GM19372 (cell line): ENCODE measurements at regions not wholly inside any gene's neighbourhood (a gene's known extent, or its start where the extent isn't known, plus 50 kb on each side); places are given as distances from the start of the nearest gene placed in this dataset.
"Not testable (repeated sequence)": the region's sequence is repeated elsewhere in the genome, so short reads cannot be mapped to it uniquely, and the experiment has no call there.

ENCODE experiments used
- ATAC-seq: cut with Tn5 transposase; IDR thresholded peaks from one replicate; pipeline ENCODE4 v1.9.1; 2021; ENCODE audit warnings: mild to moderate bottlenecking, low read depth, moderate library complexity; ENCODE audit not compliant: unreplicated experiment

DNA sequence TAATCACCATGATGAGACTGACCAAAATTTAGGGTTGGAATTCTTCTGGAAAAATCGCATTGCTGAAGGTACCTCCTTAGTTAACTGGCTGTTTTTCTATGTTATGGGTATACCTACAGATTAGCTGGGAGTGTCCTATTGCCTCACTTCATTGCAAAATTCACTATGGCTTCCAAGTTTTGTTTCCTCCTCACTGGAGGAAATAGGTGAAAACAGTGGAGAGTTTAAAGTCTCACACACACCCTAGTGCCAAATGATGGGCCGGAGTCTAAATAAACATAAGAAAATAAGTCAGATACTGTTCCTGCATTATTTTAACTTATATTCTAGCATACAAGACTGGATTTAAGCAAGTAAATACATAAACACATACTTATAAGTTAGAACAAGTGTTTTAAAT is 98.2 kb downstream of the AHR start:
- no peak for ATAC-seq

DNA sequence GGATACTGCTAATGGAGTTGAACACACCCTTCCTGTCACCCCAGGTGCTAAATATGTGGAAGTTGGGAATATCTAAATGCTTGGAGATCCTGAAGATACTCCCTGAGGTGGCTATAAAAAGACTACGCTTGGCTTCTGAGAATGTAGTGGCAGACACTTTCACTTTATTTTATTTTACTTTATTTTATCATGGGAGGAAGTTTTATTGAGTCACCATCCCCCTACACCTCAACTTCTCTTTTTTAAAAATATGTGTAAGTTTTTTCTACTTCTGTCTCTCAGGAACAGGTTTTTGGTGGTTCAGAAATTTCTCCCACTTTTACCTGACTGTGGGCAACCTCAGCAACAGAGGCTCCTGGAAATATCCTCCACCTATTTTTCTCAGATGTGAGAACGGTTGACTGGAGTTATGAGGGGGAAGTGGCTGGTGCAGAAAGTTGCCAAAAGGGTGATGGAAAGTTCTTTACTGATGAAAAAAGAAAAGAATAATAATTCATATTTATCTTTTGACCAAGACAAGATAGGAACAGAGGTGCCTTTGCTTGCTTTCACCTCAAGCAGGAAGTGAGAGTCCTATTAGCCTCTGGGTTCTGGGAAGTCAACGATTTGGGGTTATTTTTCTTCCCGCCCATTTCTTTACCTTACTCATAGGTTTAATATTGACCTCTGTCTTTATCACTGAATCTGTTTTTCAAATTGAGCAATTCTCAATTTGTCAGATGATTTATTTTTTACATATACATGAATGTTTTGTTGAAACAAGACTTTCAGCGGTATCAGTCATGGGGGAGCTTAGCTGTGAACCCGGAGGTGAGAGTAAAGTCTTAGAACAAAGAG is 103.6 kb downstream of the AHR start:
- ATAC-seq: peak; percentile 53

DNA sequence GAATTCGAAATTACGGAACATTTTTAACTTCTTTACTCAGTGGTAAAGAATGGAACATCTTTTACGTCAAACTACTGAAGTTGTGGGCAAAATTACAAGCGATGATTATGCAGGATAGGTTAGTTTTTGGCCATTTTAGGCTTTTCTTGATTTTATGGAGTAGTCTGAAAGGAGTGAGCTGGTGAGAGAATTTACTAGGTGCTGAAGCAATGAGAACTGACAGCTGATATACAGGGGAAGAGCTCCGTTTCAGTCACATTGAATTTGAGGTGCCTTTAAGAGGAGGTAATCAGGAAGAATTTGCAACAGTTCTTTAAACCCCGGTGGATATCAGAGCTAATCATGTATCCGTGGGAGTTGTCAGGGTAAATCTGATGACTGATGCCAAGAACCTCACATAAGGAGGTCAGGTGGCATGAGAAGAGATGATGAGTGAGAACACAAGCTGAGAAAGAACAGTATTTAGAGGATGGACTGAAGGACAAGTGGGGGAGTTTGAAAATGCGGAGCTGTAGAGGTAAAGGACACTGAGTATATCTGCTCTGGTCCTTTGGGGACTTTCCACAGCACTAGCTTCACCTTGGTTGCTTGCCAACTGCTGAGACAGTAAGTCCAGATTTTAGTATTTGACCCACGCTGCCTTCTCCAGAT is 104.3 kb downstream of the AHR start:
- peak; percentile 67 for ATAC-seq

DNA sequence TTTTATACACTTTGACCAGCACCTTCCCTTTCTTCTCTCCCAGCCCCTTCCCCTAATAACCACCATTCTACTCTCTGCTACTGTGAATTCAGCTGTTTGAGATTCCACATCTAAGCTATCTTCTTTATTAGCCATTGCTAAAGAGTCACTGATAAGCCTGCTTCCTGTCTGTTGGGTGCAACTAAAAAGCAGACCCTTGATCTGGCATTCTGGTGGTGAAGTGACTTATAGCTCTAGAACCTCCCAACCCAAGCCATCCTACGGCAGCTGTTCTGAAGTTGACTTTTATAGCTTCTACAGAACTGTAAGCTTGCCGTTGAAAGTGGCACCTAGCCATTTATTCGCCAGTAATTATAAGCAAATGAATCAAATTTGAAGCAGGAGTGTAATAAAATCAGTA is 105.6 kb downstream of the AHR start:
- no peak for ATAC-seq

DNA sequence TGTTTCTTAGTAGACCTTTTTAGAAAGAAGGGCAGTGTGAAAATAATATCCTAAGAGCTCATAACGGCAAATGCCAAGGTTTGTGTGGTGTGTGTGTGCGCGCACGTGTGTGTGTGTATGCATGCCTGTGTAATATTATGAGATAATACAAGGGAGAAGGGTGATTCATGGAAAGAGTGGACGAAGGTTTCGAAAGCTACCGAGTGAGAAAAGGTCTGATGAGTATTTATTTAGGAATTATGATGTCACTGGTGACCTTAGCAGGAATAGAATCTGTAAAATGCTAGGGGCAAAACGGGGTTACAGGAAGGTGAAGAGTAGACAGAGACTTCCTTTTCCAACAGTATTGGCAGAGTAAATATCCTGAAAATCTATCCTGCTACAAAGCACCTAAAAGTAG is 107.3 kb downstream of the AHR start:
- ATAC-seq: no peak

DNA sequence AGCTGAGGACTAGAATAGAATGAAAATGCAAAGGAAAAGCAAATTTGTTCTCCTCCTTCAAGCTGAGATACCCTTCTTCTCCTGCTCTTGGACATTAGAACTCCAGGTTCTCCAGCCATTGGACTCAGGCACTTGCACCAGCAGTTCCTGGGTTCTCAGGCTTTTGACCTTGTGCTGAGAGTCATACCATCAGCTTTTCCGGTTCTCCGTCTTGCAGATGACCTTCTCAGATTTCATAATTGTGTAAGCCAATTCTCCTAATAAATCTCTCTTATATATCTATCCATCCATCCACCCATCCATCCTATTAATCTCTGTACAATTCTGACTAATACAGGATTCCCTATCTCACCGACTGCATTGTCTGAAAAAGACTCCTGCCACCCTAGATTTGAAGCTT is 108.3 kb downstream of the AHR start:
- no peak for ATAC-seq

DNA sequence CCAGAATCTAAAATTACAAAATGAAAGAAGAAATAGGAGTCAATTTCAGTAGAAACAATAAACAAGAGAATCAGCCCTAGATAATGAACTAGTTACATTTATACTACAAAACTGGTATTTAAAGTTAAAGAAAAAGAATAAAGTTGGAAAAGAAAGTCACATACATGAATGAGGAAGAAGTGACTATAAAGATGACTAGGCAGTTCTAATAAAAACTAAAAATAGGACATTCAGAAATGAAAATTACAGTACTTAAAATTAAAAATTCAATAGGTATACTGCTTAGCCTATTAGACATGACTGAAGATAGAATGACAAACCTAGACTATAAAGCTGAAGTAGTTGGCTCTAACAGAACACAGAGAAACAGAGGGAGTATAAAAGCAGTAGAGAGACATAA is 108.8 kb downstream of the AHR start:
- no peak for ATAC-seq

DNA sequence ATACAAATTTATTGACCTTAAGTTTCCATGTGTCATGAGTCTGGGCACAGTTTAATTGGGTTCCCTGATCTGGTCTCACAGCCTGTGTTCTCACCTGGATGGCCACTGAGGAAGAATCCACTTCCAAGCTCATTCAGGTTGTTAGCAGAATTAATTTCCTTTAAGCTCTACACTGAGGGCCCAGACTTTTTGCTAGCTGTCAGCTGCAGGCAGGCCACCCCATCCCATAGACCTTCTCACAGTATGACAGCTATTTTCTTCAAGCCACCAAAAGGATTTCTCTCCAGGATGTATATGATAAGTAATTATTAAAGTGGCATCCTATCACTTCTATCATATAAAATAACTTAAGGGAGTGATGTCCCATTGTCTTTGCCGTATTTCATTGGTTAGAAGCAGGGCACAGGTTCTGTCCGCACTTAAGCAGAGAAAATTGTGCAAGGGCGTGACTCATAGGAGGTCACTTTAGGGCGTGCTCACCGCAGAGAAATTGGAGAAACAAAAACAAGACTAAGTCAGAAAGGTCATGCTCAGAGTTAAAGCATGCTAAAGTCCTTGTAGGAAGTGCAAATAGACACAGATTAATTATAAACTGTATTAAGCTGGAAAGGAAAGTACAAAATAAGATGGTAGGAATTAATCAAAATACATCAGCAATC is 109.9 kb downstream of the AHR start:
- ATAC-seq: no peak

DNA sequence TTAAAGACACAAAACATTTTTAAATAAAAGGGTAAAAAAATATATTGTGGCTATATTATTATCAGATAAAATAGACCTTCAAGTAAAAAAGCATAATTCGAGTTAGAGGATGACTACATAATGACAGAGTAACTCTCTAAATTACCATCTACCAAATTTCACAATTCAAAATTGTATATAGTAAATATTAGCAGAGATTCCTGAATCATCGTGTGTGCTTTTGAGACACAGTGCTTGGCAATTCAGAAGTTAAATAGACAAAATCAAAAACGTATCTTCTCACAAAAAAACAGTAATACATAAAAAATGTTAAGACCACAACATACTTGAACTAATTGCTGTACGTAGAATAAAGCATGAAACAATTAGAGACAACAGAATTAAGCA is 110.4 kb downstream of the AHR start:
- no peak for ATAC-seq

DNA sequence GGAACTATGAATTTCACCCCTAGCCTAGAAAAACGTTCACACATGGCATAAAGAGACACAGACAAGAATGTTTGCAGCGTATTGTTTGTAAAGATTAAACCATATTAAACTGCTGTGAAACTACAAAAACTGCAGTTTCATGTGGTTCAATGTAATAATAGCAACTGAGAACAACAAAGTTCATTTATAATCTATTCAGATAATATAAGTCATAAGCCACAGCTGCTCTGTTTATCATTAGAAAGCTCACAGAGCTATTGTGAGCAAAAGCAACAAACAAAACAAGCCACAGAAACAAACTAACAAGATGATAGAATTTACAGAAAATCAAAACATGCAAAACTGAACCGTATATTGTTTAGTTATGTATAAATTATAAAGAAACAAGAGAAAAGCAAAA is 113.5 kb downstream of the AHR start:
- ATAC-seq: peak; percentile 94

DNA sequence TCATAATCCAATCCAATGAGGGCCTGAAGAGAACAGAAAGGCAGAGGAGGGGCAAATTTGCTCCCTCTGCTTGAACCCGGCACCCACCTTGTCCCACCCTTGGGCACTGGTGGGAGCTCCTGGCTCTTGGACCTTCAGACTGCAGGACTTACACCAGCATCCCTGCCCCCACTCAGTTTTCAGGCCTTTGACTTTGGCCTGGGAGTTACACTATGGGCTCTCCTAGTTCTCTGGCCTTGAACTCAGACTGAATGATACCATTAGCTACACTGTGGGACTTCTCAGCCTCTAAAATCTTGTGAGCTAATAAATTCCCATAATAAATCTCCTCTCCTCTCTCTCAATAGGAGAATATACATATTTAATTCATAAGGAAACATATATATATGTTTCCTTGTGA is 114.4 kb downstream of the AHR start:
- ATAC-seq: no peak

DNA sequence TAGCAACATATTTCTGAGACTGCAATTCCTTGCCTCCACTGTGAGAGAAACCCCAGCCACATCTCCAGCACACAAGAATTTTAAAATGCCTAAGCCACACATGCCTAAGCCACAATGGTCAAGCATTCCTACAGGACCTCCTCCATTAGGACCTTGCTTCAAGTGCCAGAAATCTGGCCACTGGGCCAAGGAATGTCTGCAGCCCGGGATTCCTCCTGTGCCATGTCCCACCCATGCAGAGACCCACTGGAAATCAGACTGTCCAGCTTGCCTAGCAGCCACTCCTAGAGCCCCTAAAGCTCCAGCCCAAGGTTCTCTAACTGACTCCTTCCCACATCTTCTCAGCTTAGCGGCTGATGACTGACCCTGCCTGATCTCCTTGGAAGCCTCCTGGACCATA is 117.5 kb downstream of the AHR start:
- no peak for ATAC-seq

DNA sequence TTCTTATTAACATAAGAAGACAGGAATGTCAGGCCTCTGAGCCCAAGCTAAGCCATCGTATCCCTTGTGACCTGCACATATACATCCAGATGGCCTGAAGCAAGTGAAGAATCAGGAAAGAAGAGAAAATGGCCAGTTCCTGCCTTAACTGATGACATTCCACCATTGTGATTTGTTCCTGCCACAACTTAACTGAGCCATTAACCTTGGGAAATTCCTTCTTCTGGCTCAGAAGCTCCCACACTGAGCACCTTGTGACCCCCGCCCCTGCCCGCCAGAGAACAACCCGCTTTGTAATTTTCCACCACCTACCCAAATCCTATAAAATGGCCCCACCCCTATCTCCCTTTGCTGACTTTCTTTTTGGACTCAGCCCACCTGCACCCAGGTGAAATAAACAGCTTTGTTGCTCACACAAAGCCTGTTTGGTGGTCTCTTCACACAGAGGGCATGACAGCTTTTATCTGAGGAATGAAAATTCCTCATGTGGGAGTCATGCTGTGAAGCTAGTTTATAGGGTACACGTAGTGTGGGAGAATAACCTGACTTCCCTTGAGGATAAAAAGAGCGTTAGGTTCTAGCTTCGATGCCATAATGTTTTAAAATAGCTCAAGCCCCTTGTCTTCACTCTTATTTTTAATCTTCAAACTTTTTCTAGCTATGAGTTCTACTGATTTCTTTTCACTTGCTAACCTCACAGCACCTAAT is 122.0 kb downstream of the AHR start:
- ATAC-seq: not testable (repeated sequence)

DNA sequence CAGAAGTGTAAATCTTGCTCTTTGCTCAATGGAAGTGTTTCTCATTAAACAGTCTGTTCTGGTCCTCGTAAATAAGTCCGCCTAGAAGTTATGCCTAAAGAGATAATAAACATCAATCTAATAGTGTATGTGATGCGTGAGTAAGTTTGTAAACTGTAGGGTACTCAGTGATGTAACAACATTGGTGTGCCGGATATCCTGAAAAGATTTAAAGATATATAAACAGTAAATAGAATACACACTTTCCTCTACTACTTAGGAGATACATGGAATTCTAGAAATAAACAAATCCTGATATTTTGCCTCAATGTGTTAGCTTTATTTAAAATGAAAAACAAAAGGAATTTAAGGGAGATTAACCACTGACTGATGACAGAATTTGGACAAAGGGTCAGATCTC is 123.5 kb downstream of the AHR start:
- ATAC-seq: no peak

DNA sequence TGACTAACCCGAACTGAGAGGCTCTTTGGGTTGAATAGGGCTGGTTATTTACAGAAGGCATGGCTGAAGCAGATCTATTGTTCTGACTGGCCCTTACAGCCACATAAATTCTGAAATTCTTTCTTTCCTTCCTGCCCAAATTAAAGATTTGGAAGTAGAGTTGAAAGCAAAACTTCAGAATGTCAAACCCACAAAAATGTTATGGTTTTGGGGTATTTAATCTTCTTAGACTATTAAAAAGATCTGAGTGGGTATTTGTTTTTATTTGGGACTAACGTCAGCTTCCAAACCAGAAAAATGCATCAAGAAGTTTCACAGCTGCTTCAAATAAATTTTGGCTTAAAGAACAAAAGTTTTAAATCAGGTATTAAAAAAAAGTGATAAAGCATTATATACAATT is 124.5 kb downstream of the AHR start:
- ATAC-seq: no peak

DNA sequence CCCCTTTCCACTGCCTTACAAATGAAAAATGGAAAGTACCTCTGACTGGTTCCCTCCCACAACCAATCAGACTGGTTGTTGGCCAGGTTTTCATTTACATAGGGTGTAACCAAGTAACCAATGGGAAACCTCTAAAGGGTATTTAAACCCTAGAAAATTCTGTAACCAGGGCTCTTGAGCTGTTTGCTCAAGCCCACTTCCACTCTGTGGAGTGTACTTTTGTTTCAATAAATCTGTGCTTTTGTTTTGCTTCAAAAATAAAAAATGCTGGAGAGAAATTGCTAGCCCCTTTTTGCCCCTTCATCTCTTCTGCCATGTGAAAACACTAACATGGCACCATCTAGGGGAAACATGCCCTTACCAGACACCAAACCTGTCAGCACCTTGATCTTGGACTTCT is 129.5 kb downstream of the AHR start:
- no peak for ATAC-seq

DNA sequence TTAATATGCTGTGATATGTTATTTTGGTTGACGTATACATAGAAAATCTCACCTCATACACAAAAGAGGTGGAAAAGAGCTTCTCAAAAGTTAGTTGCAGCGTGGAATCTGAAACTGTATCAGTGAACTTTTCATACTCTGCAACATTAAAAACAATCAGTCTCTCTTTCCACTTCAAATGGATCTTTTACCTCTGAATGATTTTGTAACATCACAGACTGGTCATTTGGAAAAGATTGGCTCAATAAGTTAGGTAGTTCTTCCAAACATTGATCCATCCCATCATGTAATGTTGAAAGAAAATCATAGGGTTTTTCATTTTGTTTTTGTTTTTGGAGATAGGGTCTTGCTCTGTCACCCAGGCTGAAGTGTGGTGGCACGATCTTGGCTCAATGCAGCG is 131.1 kb downstream of the AHR start:
- no peak for ATAC-seq

DNA sequence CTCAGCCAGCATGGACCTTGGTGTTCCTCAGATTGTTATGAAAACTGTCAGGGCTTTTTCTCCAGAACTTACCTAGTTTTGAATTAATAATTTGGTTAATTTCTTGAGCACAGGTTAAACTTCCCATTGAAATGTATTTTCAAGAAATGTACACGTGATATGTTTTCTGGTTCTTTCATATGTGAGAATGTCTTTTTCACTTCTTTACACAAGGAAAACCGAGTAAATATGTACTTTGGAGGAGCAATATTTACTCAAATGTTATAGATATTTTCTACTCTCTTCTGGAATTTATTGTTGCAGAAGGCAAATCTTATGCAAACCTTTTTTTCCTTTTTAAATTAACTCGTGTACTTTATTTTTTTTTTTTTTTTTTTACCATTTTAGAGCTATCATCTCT is 134.3 kb downstream of the AHR start:
- no peak for ATAC-seq

DNA sequence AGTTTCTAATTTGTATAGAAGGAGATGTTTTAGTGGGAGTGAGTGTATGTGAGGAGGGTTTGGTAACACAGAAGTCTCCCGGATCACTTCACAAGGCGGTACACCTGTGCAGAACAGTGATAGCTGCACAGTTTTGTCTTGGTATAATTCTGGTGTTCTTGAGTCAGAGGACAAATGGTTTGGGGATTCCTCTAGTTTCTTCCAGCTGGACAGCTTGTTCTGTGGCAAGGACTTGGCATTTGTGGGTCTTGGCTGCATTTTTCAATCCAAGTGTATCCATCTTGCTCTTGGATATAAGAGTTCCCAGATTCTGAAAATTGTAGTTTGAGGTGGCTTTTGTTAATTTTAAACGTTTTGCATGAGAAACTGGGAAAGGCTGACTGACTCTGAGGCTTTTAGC is 135.7 kb downstream of the AHR start:
- no peak for ATAC-seq

DNA sequence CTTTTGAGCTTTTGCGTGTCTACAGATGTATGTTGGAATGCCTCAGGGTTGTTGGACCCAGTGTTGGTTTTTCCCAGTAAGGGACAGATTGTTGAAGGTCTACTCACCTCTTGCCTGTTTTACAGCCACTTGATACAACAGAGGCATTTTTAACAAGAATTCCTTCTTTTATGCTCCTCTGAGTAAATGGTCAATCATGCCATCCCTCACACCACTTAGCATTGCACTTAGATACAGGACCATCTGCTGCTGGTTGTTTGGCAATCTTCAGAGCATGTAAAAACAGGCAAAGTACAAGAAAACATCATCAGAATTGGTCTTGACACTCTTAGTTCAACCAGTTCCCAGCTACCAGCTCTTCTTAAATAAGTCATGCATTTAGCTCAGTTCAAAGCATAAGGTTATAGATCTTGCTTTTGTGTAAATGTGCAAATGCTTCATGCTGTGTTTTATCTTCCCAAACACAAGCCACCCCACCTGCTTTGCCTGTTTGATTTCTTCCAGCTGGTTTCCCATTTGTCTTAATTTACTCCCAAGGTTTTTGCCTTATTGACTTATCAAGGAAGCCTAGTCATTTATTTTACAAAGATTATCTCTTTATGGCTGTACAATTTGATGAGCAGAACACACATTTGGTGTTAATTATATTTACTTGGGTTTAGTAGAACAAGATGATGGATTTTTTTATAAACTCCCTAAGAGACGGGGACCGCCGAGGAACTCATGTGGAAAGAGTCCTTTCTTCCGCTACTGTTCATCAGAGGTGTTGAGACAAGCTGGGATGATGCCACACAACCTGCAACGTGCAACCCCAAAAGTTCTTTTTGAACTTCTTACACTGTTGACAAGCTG is 136.6 kb downstream of the AHR start:
- no peak for ATAC-seq
